ENCODE measurements at regions not wholly inside any gene's neighbourhood (a gene's known extent, or its start where the extent isn't known, plus 50 kb on each side); places are given as distances from the start of the nearest gene placed in this dataset.

DNA sequence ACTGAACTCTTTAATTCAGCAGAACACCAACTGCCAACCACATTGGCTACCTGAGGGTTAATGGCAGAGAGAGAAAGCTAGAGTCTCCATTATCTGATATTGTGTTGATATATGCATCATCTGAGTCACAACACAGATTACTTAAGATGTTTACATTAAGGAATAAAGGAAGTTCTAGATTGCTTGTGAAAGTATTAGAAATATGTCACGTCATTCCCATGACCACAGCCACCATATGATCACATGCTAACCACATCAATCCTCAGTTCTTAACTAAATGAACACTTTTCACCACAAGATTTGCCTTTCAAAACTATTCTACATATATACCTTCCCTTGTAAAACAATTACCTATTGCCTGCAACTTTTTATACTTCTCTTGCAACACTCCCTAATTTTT, 337.9 kb downstream of the FGFR2 start:
- CTCF ChIA-PET: no interaction called here
- POLR2A ChIA-PET: no interaction called here
- no peak overlapping the region for H3K4me2 ChIP-seq (ENCODE audit: low read length)
- no peak overlapping the region for H3K4me3 ChIP-seq (replicated peaks in 1 of 2; ENCODE audit: low read depth in 1 of 2, low read length in 2 of 2)
- no peak overlapping the region for H3K27ac ChIP-seq (ENCODE audit: low read depth, low read length)
- TF ChIP-seq JUND (IDR thresholded peaks at IDR 0.05) (no peak), SRF (IDR thresholded peaks at IDR 0.05; ENCODE audit: low read depth) (no peak), EGR1 (IDR thresholded peaks at IDR 0.05; ENCODE audit: low read depth) (no peak), ZNF274 (IDR thresholded peaks at IDR 0.05; ENCODE audit: low read depth, low read length) (no peak)
- TF ChIP-seq, protein P1, sequence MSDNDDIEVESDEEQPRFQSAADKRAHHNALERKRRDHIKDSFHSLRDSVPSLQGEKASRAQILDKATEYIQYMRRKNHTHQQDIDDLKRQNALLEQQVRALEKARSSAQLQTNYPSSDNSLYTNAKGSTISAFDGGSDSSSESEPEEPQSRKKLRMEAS (IDR thresholded peaks at IDR 0.05): no peak
- no peaks in the 10 kb centered on the region for H3K27me3 ChIP-seq (ENCODE audit: insufficient read depth, low read length)
- no peaks in the 10 kb centered on the region for H3K9me2 ChIP-seq (ENCODE audit: insufficient read depth)
- DNase-seq (ENCODE audit: low read depth, low spot score) (no peak), ATAC-seq (no peak)
- H2AFZ ChIP-seq (ENCODE audit: low read depth, low read length, poor library complexity, severe bottlenecking): no peak overlapping the region
- intact Hi-C loops (cut with micrococcal nuclease): no loop called here
- RAD21 ChIA-PET (ENCODE audit: low non-redundant PET in 1 of 2, low total read pairs in 2 of 2, uncharacterized antibody in 2 of 2, unreplicated experiment in 2 of 2): no interaction called here
- H3K79me2 ChIP-seq (ENCODE audit: insufficient read depth, low read length): no peaks in the 10 kb centered on the region
- H3K4me1 ChIP-seq (ENCODE audit: control insufficient read depth in 1 of 2, insufficient read depth in 2 of 2, low read length in 2 of 2): no peaks in the 10 kb centered on the region
- no TSS peak for BruUV-seq (replicated peaks)
- H3K9ac ChIP-seq (ENCODE audit: low read length): no peak overlapping the region
- no peaks in the 10 kb centered on the region for H3K36me3 ChIP-seq (ENCODE audit: control insufficient read depth in 1 of 2, insufficient read depth in 2 of 2, low read length in 2 of 2)
- H4K20me1 ChIP-seq (ENCODE audit: insufficient read depth): no peaks in the 10 kb centered on the region
- H3K9me3 ChIP-seq (ENCODE audit: control insufficient read depth in 1 of 2, insufficient read depth in 1 of 2, low read depth in 1 of 2, low read length in 2 of 2): no peaks in the 10 kb centered on the region

DNA sequence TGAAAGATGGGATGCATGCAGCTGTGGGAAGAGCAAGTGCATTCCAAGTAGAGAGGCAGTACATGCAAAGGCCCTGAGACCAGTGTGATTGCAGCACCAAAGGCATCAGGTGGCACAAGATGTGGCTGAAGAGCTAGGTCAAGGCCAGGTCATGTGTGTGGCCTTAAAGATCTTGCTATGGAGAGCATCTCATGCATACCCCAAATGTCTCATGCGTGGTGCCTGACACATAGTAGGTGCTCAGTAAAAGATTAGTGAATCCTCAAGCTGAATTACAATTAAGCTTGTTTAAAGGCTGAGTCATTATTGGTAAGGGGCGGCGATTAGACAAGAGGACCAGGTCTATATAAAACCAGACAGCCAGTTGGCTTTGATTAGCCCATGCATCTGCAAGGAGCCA, 336.6 kb downstream of the FGFR2 start:
- CTCF ChIA-PET: no interaction called here
- DNase-seq (ENCODE audit: low read depth, low spot score): no peak
- no peaks in the 10 kb centered on the region for H3K9me2 ChIP-seq (ENCODE audit: insufficient read depth)

More for the DNA sequence above, 336.6 kb downstream of the FGFR2 start:
- Histone ChIP-seq H3K79me2 (ENCODE audit: insufficient read depth, low read length) (no peaks in the 10 kb centered on the region), H3K4me2 (ENCODE audit: low read length) (no peak overlapping the region), H4K20me1 (ENCODE audit: insufficient read depth) (no peaks in the 10 kb centered on the region), H3K27me3 (ENCODE audit: insufficient read depth, low read length) (no peaks in the 10 kb centered on the region), H3K4me1 (ENCODE audit: control insufficient read depth in 1 of 2, insufficient read depth in 2 of 2, low read length in 2 of 2) (no peaks in the 10 kb centered on the region), H2AFZ (ENCODE audit: low read depth, low read length, poor library complexity, severe bottlenecking) (no peak overlapping the region), H3K9me3 (ENCODE audit: control insufficient read depth in 1 of 2, insufficient read depth in 1 of 2, low read depth in 1 of 2, low read length in 2 of 2) (no peaks in the 10 kb centered on the region), H3K27ac (ENCODE audit: low read depth, low read length) (no peak overlapping the region), H3K9ac (ENCODE audit: low read length) (no peak overlapping the region), H3K36me3 (ENCODE audit: control insufficient read depth in 1 of 2, insufficient read depth in 2 of 2, low read length in 2 of 2) (no peaks in the 10 kb centered on the region), H3K4me3 (replicated peaks in 1 of 2; ENCODE audit: low read depth in 1 of 2, low read length in 2 of 2) (no peak overlapping the region)
- no peak for ATAC-seq
- no TSS peak for BruUV-seq (replicated peaks)
- ChIA-PET RAD21 (ENCODE audit: low non-redundant PET in 1 of 2, low total read pairs in 2 of 2, uncharacterized antibody in 2 of 2, unreplicated experiment in 2 of 2) (no interaction called here), POLR2A (no interaction called here)
- TF ChIP-seq CEBPB (IDR thresholded peaks at IDR 0.05; ENCODE audit: low read depth): no peak
- TF ChIP-seq RAD21 (IDR thresholded peaks at IDR 0.05; ENCODE audit: low read depth): no peak
- TF ChIP-seq, protein P2, sequence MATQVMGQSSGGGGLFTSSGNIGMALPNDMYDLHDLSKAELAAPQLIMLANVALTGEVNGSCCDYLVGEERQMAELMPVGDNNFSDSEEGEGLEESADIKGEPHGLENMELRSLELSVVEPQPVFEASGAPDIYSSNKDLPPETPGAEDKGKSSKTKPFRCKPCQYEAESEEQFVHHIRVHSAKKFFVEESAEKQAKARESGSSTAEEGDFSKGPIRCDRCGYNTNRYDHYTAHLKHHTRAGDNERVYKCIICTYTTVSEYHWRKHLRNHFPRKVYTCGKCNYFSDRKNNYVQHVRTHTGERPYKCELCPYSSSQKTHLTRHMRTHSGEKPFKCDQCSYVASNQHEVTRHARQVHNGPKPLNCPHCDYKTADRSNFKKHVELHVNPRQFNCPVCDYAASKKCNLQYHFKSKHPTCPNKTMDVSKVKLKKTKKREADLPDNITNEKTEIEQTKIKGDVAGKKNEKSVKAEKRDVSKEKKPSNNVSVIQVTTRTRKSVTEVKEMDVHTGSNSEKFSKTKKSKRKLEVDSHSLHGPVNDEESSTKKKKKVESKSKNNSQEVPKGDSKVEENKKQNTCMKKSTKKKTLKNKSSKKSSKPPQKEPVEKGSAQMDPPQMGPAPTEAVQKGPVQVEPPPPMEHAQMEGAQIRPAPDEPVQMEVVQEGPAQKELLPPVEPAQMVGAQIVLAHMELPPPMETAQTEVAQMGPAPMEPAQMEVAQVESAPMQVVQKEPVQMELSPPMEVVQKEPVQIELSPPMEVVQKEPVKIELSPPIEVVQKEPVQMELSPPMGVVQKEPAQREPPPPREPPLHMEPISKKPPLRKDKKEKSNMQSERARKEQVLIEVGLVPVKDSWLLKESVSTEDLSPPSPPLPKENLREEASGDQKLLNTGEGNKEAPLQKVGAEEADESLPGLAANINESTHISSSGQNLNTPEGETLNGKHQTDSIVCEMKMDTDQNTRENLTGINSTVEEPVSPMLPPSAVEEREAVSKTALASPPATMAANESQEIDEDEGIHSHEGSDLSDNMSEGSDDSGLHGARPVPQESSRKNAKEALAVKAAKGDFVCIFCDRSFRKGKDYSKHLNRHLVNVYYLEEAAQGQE (IDR thresholded peaks at IDR 0.05; ENCODE audit: low read depth): no peak
- intact Hi-C loops (cut with micrococcal nuclease): no loop called here
